Vagina (tissue), 2 donors: ENCODE measurements at regions not wholly inside any gene's neighbourhood (a gene's known extent, or its start where the extent isn't known, plus 50 kb on each side); places are given as distances from the start of the nearest gene placed in this dataset.

Source experiments
- DNase-seq, 2 donors: peaks; one replicate each; pipeline ENCODE4 v3.0.0-alpha.2; 2017; ENCODE audit errors: extremely low spot score in 2 of 2
- H3K27ac ChIP-seq: fragments of 200-600 bp; sonication (generic); one replicate; pipeline ENCODE4 v1.5.1; 2019
- H3K27me3 ChIP-seq: fragments of 200-600 bp; sonication (generic); one replicate; pipeline ENCODE4 v1.5.1; 2019
- H3K36me3 ChIP-seq, 2 donors: fragments of 200-600 bp; sonication (generic); one replicate each; pipeline ENCODE4 v1.5.1; 2017 to 2019
- H3K4me1 ChIP-seq: fragments of 200-600 bp; sonication (generic); one replicate; pipeline ENCODE4 v1.5.1; 2019
- H3K4me3 ChIP-seq, 2 donors: fragments of 200-600 bp; sonication (generic); 1 replicate in 1 of 2; 2 replicates in 1 of 2; pipeline ENCODE4 v1.5.1; 2016 to 2019
- H3K9me3 ChIP-seq: fragments of 200-600 bp; sonication (generic); one replicate; pipeline ENCODE4 v1.5.1; 2019
- POLR2A ChIP-seq, 2 donors: fragments of 450-650 bp; IDR thresholded peaks; one replicate each; pipeline ENCODE4 v1.6.1; 2017; ENCODE audit warnings: antibody characterized with exemption in 2 of 2, mild to moderate bottlenecking in 2 of 2, moderate library complexity in 2 of 2
- POLR2AphosphoS5 ChIP-seq, 2 donors: sonication (generic); formaldehyde crosslinking; IDR thresholded peaks; one replicate each; pipeline ENCODE4 v1.9.0; 2017; ENCODE audit warnings: antibody characterized with exemption in 2 of 2, mild to moderate bottlenecking in 2 of 2, low read depth in 1 of 2; ENCODE audit not compliant: insufficient read depth in 1 of 2
- intact Hi-C: fragments of 100-400 bp; cut with DNase I; formaldehyde crosslinking; loops from one replicate; pipeline ENCODE4 v1.15.1; 2023
- TF ChIP-seq, protein P1 (sequence below), 3 experiments: fragments of 450-650 bp in 2 of 3; fragments of 200-600 bp in 1 of 3; sonication (generic) in 1 of 3; IDR thresholded peaks; one replicate each; pipeline ENCODE4 v1.5.1; 2017 to 2019; ENCODE audit warnings: antibody characterized with exemption in 3 of 3, mild to moderate bottlenecking in 2 of 3, moderate library complexity in 2 of 3

DNA sequence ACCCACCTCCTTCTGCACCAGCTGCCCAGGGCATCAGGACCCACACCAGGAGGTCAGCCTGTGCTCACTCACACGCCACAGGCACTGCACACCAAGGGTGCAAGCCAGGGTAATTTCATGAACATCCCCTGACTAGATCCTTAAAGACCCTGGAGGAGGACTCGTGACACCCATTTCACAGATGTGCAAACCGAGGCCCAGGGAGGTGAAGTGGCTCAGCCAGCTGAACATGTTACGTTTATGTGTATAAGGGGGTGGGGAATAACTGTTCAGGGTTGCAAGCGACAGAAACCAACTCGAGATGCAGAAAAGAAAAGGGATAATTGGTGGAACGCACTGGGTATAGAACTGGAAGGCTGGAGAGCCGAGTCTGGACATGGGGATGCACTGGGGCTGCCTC lies 138.1 kb upstream of the FOXF1 start:
- H3K4me1 ChIP-seq, result peaks cover 16% of the 10 kb centered on the region
- peaks cover 11% of the 10 kb centered on the region for H3K9me3 ChIP-seq
- no peak for DNase-seq
- no peak overlapping the region for H3K27ac ChIP-seq
- H3K27me3 ChIP-seq, result no peaks in the 10 kb centered on the region
- H3K36me3 ChIP-seq, result peaks cover 0 to 3% of the 10 kb centered on the region in 2 donors
- intact Hi-C loops, result no loop called here
- TF ChIP-seq, protein P1, sequence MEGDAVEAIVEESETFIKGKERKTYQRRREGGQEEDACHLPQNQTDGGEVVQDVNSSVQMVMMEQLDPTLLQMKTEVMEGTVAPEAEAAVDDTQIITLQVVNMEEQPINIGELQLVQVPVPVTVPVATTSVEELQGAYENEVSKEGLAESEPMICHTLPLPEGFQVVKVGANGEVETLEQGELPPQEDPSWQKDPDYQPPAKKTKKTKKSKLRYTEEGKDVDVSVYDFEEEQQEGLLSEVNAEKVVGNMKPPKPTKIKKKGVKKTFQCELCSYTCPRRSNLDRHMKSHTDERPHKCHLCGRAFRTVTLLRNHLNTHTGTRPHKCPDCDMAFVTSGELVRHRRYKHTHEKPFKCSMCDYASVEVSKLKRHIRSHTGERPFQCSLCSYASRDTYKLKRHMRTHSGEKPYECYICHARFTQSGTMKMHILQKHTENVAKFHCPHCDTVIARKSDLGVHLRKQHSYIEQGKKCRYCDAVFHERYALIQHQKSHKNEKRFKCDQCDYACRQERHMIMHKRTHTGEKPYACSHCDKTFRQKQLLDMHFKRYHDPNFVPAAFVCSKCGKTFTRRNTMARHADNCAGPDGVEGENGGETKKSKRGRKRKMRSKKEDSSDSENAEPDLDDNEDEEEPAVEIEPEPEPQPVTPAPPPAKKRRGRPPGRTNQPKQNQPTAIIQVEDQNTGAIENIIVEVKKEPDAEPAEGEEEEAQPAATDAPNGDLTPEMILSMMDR (IDR thresholded peaks at IDR 0.05), result no peak
- TF ChIP-seq POLR2A (IDR thresholded peaks at IDR 0.05), result no peak
- TF ChIP-seq POLR2AphosphoS5 (IDR thresholded peaks at IDR 0.05; ENCODE audit: insufficient read depth in 1 of 2, low read depth in 1 of 2), result no peak
- H3K4me3 ChIP-seq, result no peak overlapping the region

DNA sequence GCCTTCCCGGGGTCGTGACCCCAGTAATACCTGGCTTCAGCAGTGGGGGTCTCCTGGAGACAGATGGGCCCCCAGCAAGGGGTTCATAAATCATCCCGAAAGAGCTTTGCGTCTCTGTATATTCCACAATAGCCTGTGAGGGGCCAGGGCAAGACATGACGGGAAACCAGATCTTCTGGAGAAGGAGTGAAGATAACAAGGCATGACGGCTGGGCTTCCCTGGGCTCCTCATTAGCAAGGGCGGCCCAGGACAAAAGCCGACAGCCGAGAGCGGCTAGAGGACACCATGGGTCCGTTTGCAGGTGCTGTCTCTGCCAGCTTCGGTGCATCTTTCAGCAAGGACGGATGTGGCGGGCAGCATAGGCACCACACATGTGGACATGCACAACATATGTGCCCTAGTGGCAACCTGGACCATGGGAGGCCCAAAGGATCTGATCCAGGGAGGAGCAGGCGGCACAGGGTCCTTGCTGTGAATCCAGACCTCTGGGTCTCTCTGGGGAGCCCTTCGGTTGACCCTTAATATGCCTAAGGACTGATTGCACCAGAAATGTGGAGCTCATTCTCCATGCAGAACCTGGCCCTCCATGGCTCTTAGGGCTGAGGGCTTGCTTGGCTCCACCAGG lies 136.9 kb upstream of the FOXF1 start:
- no peak overlapping the region for H3K27ac ChIP-seq
- no peak overlapping the region for H3K4me3 ChIP-seq
- TF ChIP-seq POLR2A (IDR thresholded peaks at IDR 0.05) (no peak), POLR2AphosphoS5 (IDR thresholded peaks at IDR 0.05; ENCODE audit: insufficient read depth in 1 of 2, low read depth in 1 of 2) (no peak)
- TF ChIP-seq, protein P1 (IDR thresholded peaks at IDR 0.05), result no peak
- no peak for DNase-seq
- intact Hi-C loops, result no loop called here
- peaks cover 16% of the 10 kb centered on the region for H3K4me1 ChIP-seq
- H3K27me3 ChIP-seq, result no peaks in the 10 kb centered on the region
- peaks cover 11% of the 10 kb centered on the region for H3K9me3 ChIP-seq
- peaks cover 0 to 3% of the 10 kb centered on the region in 2 donors for H3K36me3 ChIP-seq

DNA sequence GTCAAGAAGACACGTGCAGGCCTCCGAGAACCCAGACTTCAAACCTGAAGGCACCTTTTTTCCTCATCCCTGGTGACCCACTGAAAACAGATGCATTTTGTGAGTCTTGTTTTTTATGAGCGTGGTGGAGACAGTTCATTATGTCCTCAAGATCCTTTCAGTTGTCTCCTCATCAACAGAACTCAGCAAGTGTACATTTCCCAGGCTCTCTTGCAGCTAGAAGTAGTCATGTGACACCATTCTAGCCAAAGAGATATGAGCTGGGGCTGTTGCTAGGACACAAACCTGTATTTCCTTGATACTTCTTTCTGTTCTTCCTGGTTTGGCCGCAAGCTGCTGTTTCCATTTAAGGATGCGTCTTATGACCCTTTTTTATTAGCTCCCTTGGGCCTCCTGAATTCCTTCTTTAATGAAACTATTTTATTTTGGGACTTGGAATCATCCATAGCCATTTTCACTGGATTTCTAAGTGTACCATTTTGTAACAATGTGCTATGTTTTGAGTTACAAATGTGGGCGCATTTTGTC lies 135.7 kb upstream of the FOXF1 start:
- H3K4me1 ChIP-seq, result peaks cover 20% of the 10 kb centered on the region
- TF ChIP-seq POLR2AphosphoS5 (IDR thresholded peaks at IDR 0.05; ENCODE audit: insufficient read depth in 1 of 2, low read depth in 1 of 2), result peak in 1 of 2 donors; percentile 33
- TF ChIP-seq, protein P1 (IDR thresholded peaks at IDR 0.05), result no peak
- TF ChIP-seq POLR2A (IDR thresholded peaks at IDR 0.05), result no peak
- H3K9me3 ChIP-seq, result peaks cover 11% of the 10 kb centered on the region
- intact Hi-C loops, result no loop called here
- no peak for DNase-seq
- no peaks in the 10 kb centered on the region for H3K27me3 ChIP-seq
- no peak overlapping the region for H3K4me3 ChIP-seq
- peak overlapping the region; percentile 66 for H3K27ac ChIP-seq
- H3K36me3 ChIP-seq, result peaks cover 0 to 3% of the 10 kb centered on the region in 2 donors

DNA sequence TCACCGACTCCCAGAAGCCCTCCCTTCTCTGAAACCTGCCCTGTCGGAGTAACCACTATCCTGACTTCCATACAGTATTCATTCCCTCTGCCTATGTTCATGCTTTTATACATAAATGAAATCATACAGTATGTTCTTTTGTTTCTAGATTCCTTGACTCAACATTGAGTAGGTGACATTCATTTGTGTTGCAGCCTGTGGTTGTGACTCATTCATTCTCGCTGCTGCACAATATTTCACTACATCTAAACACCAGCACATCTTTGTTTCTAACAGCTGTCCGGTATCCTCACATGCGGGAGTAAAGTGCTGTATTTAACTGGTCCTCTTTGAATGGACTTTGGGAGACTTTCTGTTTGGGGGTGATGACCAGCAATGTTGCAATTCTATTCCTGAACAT lies 135.0 kb upstream of the FOXF1 start:
- no peak for DNase-seq
- Histone ChIP-seq H3K27ac (peak overlapping the region; percentile 66), H3K4me3 (no peak overlapping the region), H3K27me3 (no peaks in the 10 kb centered on the region), H3K9me3 (peaks cover 11% of the 10 kb centered on the region), H3K4me1 (peaks cover 27% of the 10 kb centered on the region), H3K36me3 (peaks cover 0 to 3% of the 10 kb centered on the region in 2 donors)
- no peak for TF ChIP-seq POLR2A (IDR thresholded peaks at IDR 0.05)
- no peak for TF ChIP-seq POLR2AphosphoS5 (IDR thresholded peaks at IDR 0.05; ENCODE audit: insufficient read depth in 1 of 2, low read depth in 1 of 2)
- TF ChIP-seq, protein P1 (IDR thresholded peaks at IDR 0.05), result no peak
- intact Hi-C loops, result no loop called here

DNA sequence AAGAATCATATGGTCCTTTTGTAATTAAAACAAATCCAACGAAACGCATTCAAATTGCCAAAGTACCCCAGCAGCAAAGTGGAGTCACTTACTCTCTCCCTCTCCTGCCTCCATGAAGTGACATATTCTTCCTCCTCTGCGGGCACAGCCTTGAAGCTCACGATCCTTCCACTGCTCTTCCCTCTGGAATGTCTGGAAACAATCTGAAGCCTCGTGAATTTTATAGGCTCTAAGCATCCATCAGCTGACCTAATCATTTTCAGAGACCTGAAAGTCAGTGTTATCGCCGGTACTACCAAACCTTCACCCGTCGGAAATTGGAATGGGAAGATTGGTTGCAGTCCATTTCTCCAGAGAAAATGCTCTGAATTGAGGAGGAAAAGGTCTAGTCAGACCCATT lies 134.5 kb upstream of the FOXF1 start:
- Histone ChIP-seq H3K9me3 (peaks cover 11% of the 10 kb centered on the region), H3K27ac (peak overlapping the region; percentile 66), H3K27me3 (no peaks in the 10 kb centered on the region), H3K4me3 (no peak overlapping the region), H3K4me1 (peaks cover 29% of the 10 kb centered on the region), H3K36me3 (peaks cover 0 to 3% of the 10 kb centered on the region in 2 donors)
- TF ChIP-seq POLR2A (IDR thresholded peaks at IDR 0.05) (no peak), POLR2AphosphoS5 (IDR thresholded peaks at IDR 0.05; ENCODE audit: insufficient read depth in 1 of 2, low read depth in 1 of 2) (no peak)
- TF ChIP-seq, protein P1 (IDR thresholded peaks at IDR 0.05), result no peak
- no peak for DNase-seq
- intact Hi-C loops, result no loop called here
